ENCODE measurements at regions not wholly inside any gene's neighbourhood (a gene's known extent, or its start where the extent isn't known, plus 50 kb on each side); places are given as distances from the start of the nearest gene placed in this dataset.

DNA sequence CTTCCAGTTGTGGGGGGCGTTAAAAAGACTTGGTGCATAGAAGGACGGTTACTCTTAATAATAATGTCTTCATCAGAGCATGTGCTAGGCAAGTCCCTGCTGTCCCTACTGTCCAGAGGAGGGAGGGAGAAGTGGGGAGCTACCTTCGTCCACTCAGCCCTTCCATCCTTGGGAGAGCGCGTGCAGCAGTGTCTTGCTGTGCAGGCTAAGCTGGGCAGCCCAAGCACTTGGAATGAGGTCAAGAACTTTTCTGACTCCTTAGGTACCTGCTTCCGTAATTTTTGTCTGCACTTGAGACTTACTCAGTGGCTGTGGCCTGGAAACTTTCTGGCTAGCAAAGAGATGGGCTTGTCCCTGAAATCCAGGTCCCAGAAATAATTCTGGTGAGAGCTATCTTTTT, 265.9 kb upstream of the SORCS1 start:
- Mint-ChIP-seq H3K4me3 (no peak overlapping the region), H3K36me3 (no peaks in the 10 kb centered on the region), H3K9me3 (no peaks in the 10 kb centered on the region), H3K27ac (no peak overlapping the region), H3K4me1 (peaks cover 13% of the 10 kb centered on the region), H3K27me3 (ENCODE audit: low read depth) (no peaks in the 10 kb centered on the region)
- POLR2A ChIA-PET: no interaction called here
- TF ChIP-seq, protein P1, sequence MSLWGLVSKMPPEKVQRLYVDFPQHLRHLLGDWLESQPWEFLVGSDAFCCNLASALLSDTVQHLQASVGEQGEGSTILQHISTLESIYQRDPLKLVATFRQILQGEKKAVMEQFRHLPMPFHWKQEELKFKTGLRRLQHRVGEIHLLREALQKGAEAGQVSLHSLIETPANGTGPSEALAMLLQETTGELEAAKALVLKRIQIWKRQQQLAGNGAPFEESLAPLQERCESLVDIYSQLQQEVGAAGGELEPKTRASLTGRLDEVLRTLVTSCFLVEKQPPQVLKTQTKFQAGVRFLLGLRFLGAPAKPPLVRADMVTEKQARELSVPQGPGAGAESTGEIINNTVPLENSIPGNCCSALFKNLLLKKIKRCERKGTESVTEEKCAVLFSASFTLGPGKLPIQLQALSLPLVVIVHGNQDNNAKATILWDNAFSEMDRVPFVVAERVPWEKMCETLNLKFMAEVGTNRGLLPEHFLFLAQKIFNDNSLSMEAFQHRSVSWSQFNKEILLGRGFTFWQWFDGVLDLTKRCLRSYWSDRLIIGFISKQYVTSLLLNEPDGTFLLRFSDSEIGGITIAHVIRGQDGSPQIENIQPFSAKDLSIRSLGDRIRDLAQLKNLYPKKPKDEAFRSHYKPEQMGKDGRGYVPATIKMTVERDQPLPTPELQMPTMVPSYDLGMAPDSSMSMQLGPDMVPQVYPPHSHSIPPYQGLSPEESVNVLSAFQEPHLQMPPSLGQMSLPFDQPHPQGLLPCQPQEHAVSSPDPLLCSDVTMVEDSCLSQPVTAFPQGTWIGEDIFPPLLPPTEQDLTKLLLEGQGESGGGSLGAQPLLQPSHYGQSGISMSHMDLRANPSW (CRISPR knock-in tag; conservative IDR thresholded peaks at IDR 0.05; ENCODE audit: low read depth): no peak
- TF ChIP-seq ATF2 (CRISPR knock-in tag; IDR thresholded peaks at IDR 0.05; ENCODE audit: borderline replicate concordance, low read depth) (no peak), GTF2I (CRISPR knock-in tag; conservative IDR thresholded peaks at IDR 0.05) (no peak), RORB (CRISPR knock-in tag; IDR thresholded peaks at IDR 0.05) (no peak)
- ATAC-seq: no peak
- DNase-seq (ENCODE audit: low spot score): no peak
- CTCF ChIA-PET: interaction anchor here (1.3 kb wide), 1 partner anchor 21 kb away, joined by 5 read pairs; no protein-coding TSS in a partner anchor

GRCh38 chr10:107427016-107427415, 262.5 kb upstream of the SORCS1 start:
- CTCF ChIA-PET: no interaction called here
- H3K4me3 Mint-ChIP-seq: no peak overlapping the region
- ATAC-seq: no peak
- TF ChIP-seq TCF7 (CRISPR knock-in tag; IDR thresholded peaks at IDR 0.05; ENCODE audit: low read depth): no peak
- TF ChIP-seq, protein P2, sequence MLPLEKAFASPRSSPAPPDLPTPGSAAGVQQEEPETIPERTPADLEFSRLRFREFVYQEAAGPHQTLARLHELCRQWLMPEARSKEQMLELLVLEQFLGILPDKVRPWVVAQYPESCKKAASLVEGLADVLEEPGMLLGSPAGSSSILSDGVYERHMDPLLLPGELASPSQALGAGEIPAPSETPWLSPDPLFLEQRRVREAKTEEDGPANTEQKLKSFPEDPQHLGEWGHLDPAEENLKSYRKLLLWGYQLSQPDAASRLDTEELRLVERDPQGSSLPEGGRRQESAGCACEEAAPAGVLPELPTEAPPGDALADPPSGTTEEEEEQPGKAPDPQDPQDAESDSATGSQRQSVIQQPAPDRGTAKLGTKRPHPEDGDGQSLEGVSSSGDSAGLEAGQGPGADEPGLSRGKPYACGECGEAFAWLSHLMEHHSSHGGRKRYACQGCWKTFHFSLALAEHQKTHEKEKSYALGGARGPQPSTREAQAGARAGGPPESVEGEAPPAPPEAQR (CRISPR knock-in tag; IDR thresholded peaks at IDR 0.05): no peak
- no peak for TF ChIP-seq ZNF396 (CRISPR knock-in tag; IDR thresholded peaks at IDR 0.05; ENCODE audit: borderline replicate concordance)
- TF ChIP-seq GRHL2 (CRISPR knock-in tag; IDR thresholded peaks at IDR 0.05; ENCODE audit: insufficient replicate concordance, severe bottlenecking): no peak
- DNase-seq (ENCODE audit: low spot score): no peak
- H3K27me3 Mint-ChIP-seq (ENCODE audit: low read depth): no peaks in the 10 kb centered on the region
- H3K9me3 Mint-ChIP-seq: no peaks in the 10 kb centered on the region
- no peaks in the 10 kb centered on the region for H3K36me3 Mint-ChIP-seq
- POLR2A ChIA-PET: no interaction called here
- no peak overlapping the region for H3K27ac Mint-ChIP-seq
- peaks cover 13% of the 10 kb centered on the region for H3K4me1 Mint-ChIP-seq

DNA sequence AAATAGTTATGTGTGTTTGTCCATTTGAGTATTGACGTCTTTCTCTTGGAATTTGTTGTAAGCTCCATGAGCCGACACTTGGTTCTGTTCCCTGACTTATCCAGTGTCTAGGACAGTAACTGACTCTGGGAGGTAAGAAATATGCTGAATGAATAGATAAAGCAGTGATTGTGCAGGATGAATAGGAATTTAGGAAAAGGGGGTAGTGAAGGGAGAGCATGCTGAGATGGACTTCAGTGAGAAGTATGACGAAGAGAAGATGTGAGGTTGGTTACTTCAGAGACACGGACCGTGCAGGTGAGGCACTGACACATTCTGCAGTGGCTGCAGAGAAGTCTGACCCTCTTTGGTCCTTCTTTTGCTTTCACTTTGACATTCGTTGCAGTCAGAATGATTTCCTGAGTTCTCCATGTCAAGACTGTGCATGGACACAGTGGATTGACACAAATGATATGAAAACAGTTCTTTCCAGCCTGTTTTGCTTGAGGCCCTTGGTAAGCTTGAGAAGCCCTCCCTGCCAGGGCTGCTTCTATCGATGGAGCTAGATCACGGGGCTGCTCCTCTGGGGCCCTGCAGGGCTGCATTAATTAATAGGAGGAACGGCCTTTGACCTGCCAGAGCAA, 261.5 kb upstream of the SORCS1 start:
- H3K4me3 Mint-ChIP-seq: no peak overlapping the region
- H3K27me3 Mint-ChIP-seq (ENCODE audit: low read depth): no peaks in the 10 kb centered on the region
- H3K36me3 Mint-ChIP-seq: no peaks in the 10 kb centered on the region
- CTCF ChIA-PET: no interaction called here
- POLR2A ChIA-PET: no interaction called here
- ATAC-seq (peak; percentile 44; the same call in 1 of the 2 replicates), DNase-seq (ENCODE audit: low spot score) (no peak)
- no peak for TF ChIP-seq ATF1 (CRISPR knock-in tag; IDR thresholded peaks at IDR 0.05)
- TF ChIP-seq NFYB (CRISPR knock-in tag; conservative IDR thresholded peaks at IDR 0.05; ENCODE audit: low read depth): no peak
- TF ChIP-seq, protein P1 (CRISPR knock-in tag; conservative IDR thresholded peaks at IDR 0.05; ENCODE audit: low read depth): no peak
- TF ChIP-seq JUN (CRISPR knock-in tag; IDR thresholded peaks at IDR 0.05): no peak
- TF ChIP-seq ATF3 (CRISPR knock-in tag; conservative IDR thresholded peaks at IDR 0.05): no peak
- TF ChIP-seq CBFB (CRISPR knock-in tag; IDR thresholded peaks at IDR 0.05; ENCODE audit: low read depth): no peak
- H3K9me3 Mint-ChIP-seq: no peaks in the 10 kb centered on the region
- no peak overlapping the region for H3K27ac Mint-ChIP-seq
- peaks cover 13% of the 10 kb centered on the region for H3K4me1 Mint-ChIP-seq

Measured in WTC11 (cell line).